ENCODE measurements at regions not wholly inside any gene's neighbourhood (a gene's known extent, or its start where the extent isn't known, plus 50 kb on each side); places are given as distances from the start of the nearest gene placed in this dataset.

GRCh38 chr1:60974524-60975372 lies 107.6 kb upstream of the NFIA start:
- H3K4me3 ChIP-seq (IDR thresholded peaks at IDR 0.05; ENCODE audit: insufficient read depth, low read depth, low read length): no peak overlapping the region
- TF ChIP-seq CTCF (conservative IDR thresholded peaks at IDR 0.05; ENCODE audit: low read depth, low read length): no peak

GRCh38 chr1:60973668-60974067 lies 108.7 kb upstream of the NFIA start:
- Histone ChIP-seq H3K4me2 (no peak overlapping the region), H3K9ac (no peak overlapping the region), H3K4me1 (ENCODE audit: low read depth, poor library complexity, severe bottlenecking) (peaks cover 3% of the 10 kb centered on the region), H3K4me3 (IDR thresholded peaks at IDR 0.05; ENCODE audit: insufficient read depth, low read depth, low read length) (no peak overlapping the region), H3K27ac (no peak overlapping the region), H4K20me1 (ENCODE audit: insufficient read depth) (no peaks in the 10 kb centered on the region), H3K79me2 (ENCODE audit: insufficient read depth, low read depth) (no peaks in the 10 kb centered on the region), H3K27me3 (ENCODE audit: insufficient read depth, low read depth) (no peaks in the 10 kb centered on the region), H3K36me3 (ENCODE audit: insufficient read depth) (no peaks in the 10 kb centered on the region), H2AFZ (ENCODE audit: low read depth) (no peak overlapping the region)
- no peak for TF ChIP-seq CTCF (conservative IDR thresholded peaks at IDR 0.05; ENCODE audit: low read depth, low read length)

More at GRCh38 chr1:60974524-60975372, 107.6 kb upstream of the NFIA start:
- Histone ChIP-seq H3K27ac (no peak overlapping the region), H3K4me1 (ENCODE audit: low read depth, poor library complexity, severe bottlenecking) (peaks cover 9% of the 10 kb centered on the region), H3K36me3 (ENCODE audit: insufficient read depth) (no peaks in the 10 kb centered on the region), H3K4me2 (no peak overlapping the region), H3K9ac (no peak overlapping the region), H4K20me1 (ENCODE audit: insufficient read depth) (no peaks in the 10 kb centered on the region), H2AFZ (ENCODE audit: low read depth) (no peak overlapping the region), H3K27me3 (ENCODE audit: insufficient read depth, low read depth) (no peaks in the 10 kb centered on the region), H3K79me2 (ENCODE audit: insufficient read depth, low read depth) (no peaks in the 10 kb centered on the region)

- Histone ChIP-seq H3K4me1 (ENCODE audit: low read depth, poor library complexity, severe bottlenecking) (no peaks in the 10 kb centered on the region), H3K27ac (no peak overlapping the region), H3K9ac (no peak overlapping the region), H2AFZ (ENCODE audit: low read depth) (no peak overlapping the region), H3K4me2 (no peak overlapping the region), H3K79me2 (ENCODE audit: insufficient read depth, low read depth) (no peaks in the 10 kb centered on the region), H3K4me3 (IDR thresholded peaks at IDR 0.05; ENCODE audit: insufficient read depth, low read depth, low read length) (no peak overlapping the region), H3K27me3 (ENCODE audit: insufficient read depth, low read depth) (no peaks in the 10 kb centered on the region), H4K20me1 (ENCODE audit: insufficient read depth) (no peaks in the 10 kb centered on the region), H3K36me3 (ENCODE audit: insufficient read depth) (no peaks in the 10 kb centered on the region)
- no peak for TF ChIP-seq CTCF (conservative IDR thresholded peaks at IDR 0.05; ENCODE audit: low read depth, low read length)
These were observed 109.5 kb upstream of the NFIA start for GRCh38 chr1:60972841-60973364.

- no peaks in the 10 kb centered on the region for H4K20me1 ChIP-seq (ENCODE audit: insufficient read depth)
- H3K9ac ChIP-seq: no peak overlapping the region
- H2AFZ ChIP-seq (ENCODE audit: low read depth): no peak overlapping the region
- no peak overlapping the region for H3K4me2 ChIP-seq
- H3K27ac ChIP-seq: no peak overlapping the region
- TF ChIP-seq CTCF (conservative IDR thresholded peaks at IDR 0.05; ENCODE audit: low read depth, low read length): no peak
- no peaks in the 10 kb centered on the region for H3K4me1 ChIP-seq (ENCODE audit: low read depth, poor library complexity, severe bottlenecking)
- H3K4me3 ChIP-seq (IDR thresholded peaks at IDR 0.05; ENCODE audit: insufficient read depth, low read depth, low read length): no peak overlapping the region
- H3K36me3 ChIP-seq (ENCODE audit: insufficient read depth): no peaks in the 10 kb centered on the region
- no peaks in the 10 kb centered on the region for H3K27me3 ChIP-seq (ENCODE audit: insufficient read depth, low read depth)
- no peaks in the 10 kb centered on the region for H3K79me2 ChIP-seq (ENCODE audit: insufficient read depth, low read depth)
These were observed 111.0 kb upstream of the NFIA start for GRCh38 chr1:60971330-60971729.
